ENCODE measurements at regions not wholly inside any gene's neighbourhood (a gene's known extent, or its start where the extent isn't known, plus 50 kb on each side); places are given as distances from the start of the nearest gene placed in this dataset.
A peak's percentile ranks its signal among the peaks of the same experiment; 100 is the strongest.
"Not testable (repeated sequence)": the region's sequence is repeated elsewhere in the genome, so short reads cannot be mapped to it uniquely, and the experiment has no call there.

- no peak overlapping the region for H3K4me2 ChIP-seq (ENCODE audit: low read depth, low read length)
- no peaks in the 10 kb centered on the region for H3K9me3 ChIP-seq (replicated peaks; ENCODE audit: insufficient read depth, low read length)
- no peak for DNase-seq
- peaks cover 34% of the 10 kb centered on the region for H3K27me3 ChIP-seq (replicated peaks; ENCODE audit: insufficient read depth, low read length)
- no peaks in the 10 kb centered on the region for H3K9me2 ChIP-seq (replicated peaks; ENCODE audit: insufficient read depth, low read length)
- H3K27ac ChIP-seq (ENCODE audit: low read length): no peak overlapping the region
- no peak overlapping the region for H3K9ac ChIP-seq (ENCODE audit: low read length)
- H3F3A ChIP-seq (ENCODE audit: insufficient read depth, low read length): no peaks in the 10 kb centered on the region
- no peak overlapping the region for H2AFZ ChIP-seq (ENCODE audit: low read length)
- no peaks in the 10 kb centered on the region for H3K4me1 ChIP-seq (ENCODE audit: low read length)
- H3K36me3 ChIP-seq (replicated peaks; ENCODE audit: insufficient read depth, low read length): no peaks in the 10 kb centered on the region
- no peaks in the 10 kb centered on the region for H3K79me2 ChIP-seq (ENCODE audit: low read length)
- H3K4me3 ChIP-seq (ENCODE audit: low read length): no peak overlapping the region
- TF ChIP-seq EZH2phosphoT487 (IDR thresholded peaks at IDR 0.05; ENCODE audit: low read length) (no peak), CTCF (IDR thresholded peaks at IDR 0.05; ENCODE audit: low read length) (no peak), EZH2 (optimal IDR thresholded peaks at IDR 0.05; ENCODE audit: low read depth, low read length) (no peak)
- H4K20me1 ChIP-seq (ENCODE audit: insufficient read depth, low read length): no peaks in the 10 kb centered on the region
These were observed 90.9 kb upstream of the LRPAP1 start for GRCh38 chr4:3623106-3623505.

- DNase-seq: peak; percentile 53
- H3K36me3 ChIP-seq (replicated peaks; ENCODE audit: insufficient read depth, low read length); H3K9me2 ChIP-seq (replicated peaks; ENCODE audit: insufficient read depth, low read length): not testable (repeated sequence)
These were observed 88.1 kb upstream of the LRPAP1 start for GRCh38 chr4:3620365-3620764.

GRCh38 chr4:3619698-3620097 is 87.5 kb upstream of the LRPAP1 start:
- H3K27ac ChIP-seq (ENCODE audit: low read length); H3K9me2 ChIP-seq (replicated peaks; ENCODE audit: insufficient read depth, low read length); H3K9ac ChIP-seq (ENCODE audit: low read length); DNase-seq; H3F3A ChIP-seq (ENCODE audit: insufficient read depth, low read length); H4K20me1 ChIP-seq (ENCODE audit: insufficient read depth, low read length); H3K36me3 ChIP-seq (replicated peaks; ENCODE audit: insufficient read depth, low read length); H3K4me1 ChIP-seq (ENCODE audit: low read length); H3K9me3 ChIP-seq (replicated peaks; ENCODE audit: insufficient read depth, low read length); H3K79me2 ChIP-seq (ENCODE audit: low read length): not testable (repeated sequence)
- H3K4me3 ChIP-seq (ENCODE audit: low read length): peak overlapping the region; percentile 46
- peaks cover 33% of the 10 kb centered on the region for H3K27me3 ChIP-seq (replicated peaks; ENCODE audit: insufficient read depth, low read length)
- H3K4me2 ChIP-seq (ENCODE audit: low read depth, low read length): peak overlapping the region; percentile 60; the same call in 1 of the 2 replicates
- peak overlapping the region; percentile 56; the same call in 1 of the 2 replicates for H2AFZ ChIP-seq (ENCODE audit: low read length)

More at GRCh38 chr4:3620365-3620764, 88.1 kb upstream of the LRPAP1 start:
- H3F3A ChIP-seq (ENCODE audit: insufficient read depth, low read length); H3K79me2 ChIP-seq (ENCODE audit: low read length); H4K20me1 ChIP-seq (ENCODE audit: insufficient read depth, low read length); H3K9ac ChIP-seq (ENCODE audit: low read length); H3K9me3 ChIP-seq (replicated peaks; ENCODE audit: insufficient read depth, low read length); H3K27ac ChIP-seq (ENCODE audit: low read length); H3K4me1 ChIP-seq (ENCODE audit: low read length): not testable (repeated sequence)
- Histone ChIP-seq H3K27me3 (replicated peaks; ENCODE audit: insufficient read depth, low read length) (peaks cover 30% of the 10 kb centered on the region), H3K4me2 (ENCODE audit: low read depth, low read length) (peak overlapping the region; percentile 60; the same call in 1 of the 2 replicates), H3K4me3 (ENCODE audit: low read length) (peak overlapping the region; percentile 46), H2AFZ (ENCODE audit: low read length) (peak overlapping the region; percentile 56; the same call in 1 of the 2 replicates)

DNA sequence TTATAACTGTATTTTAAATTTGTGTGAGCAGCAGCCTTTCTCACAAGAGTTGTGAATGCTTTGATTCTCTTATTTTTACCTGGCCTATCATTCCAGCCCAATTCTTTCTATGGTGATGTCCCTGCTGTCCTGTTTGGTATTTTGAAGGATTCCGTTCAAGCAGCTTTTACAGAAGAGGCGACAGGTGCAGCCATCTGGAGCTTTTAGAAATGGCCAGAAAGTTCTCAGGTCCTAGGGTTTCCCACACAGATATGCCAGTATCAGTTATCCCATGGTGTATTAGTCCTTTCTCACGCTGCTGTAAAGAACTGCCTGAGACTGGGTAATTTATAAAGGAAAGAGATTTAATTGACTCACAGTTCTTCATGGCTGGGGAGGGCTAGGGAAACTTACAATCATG is 86.1 kb upstream of the LRPAP1 start:
- not testable (repeated sequence) for H3K36me3 ChIP-seq (replicated peaks; ENCODE audit: insufficient read depth, low read length)

More for the DNA sequence above, 86.1 kb upstream of the LRPAP1 start:
- H2AFZ ChIP-seq (ENCODE audit: low read length); DNase-seq; H4K20me1 ChIP-seq (ENCODE audit: insufficient read depth, low read length); H3K9ac ChIP-seq (ENCODE audit: low read length); H3K27ac ChIP-seq (ENCODE audit: low read length); H3K4me3 ChIP-seq (ENCODE audit: low read length); H3K9me3 ChIP-seq (replicated peaks; ENCODE audit: insufficient read depth, low read length); H3K4me1 ChIP-seq (ENCODE audit: low read length); H3K79me2 ChIP-seq (ENCODE audit: low read length); H3K9me2 ChIP-seq (replicated peaks; ENCODE audit: insufficient read depth, low read length); H3K4me2 ChIP-seq (ENCODE audit: low read depth, low read length); H3F3A ChIP-seq (ENCODE audit: insufficient read depth, low read length): not testable (repeated sequence)
- peaks cover 41% of the 10 kb centered on the region for H3K27me3 ChIP-seq (replicated peaks; ENCODE audit: insufficient read depth, low read length)
